Right lung (tissue), 2 donors: ENCODE measurements at regions not wholly inside any gene's neighbourhood (a gene's known extent, or its start where the extent isn't known, plus 50 kb on each side); places are given as distances from the start of the nearest gene placed in this dataset.

Experiments used
- DNase-seq, 2 donors: peaks; one replicate each; pipeline ENCODE4 v3.0.0-alpha.2; 2013

DNA sequence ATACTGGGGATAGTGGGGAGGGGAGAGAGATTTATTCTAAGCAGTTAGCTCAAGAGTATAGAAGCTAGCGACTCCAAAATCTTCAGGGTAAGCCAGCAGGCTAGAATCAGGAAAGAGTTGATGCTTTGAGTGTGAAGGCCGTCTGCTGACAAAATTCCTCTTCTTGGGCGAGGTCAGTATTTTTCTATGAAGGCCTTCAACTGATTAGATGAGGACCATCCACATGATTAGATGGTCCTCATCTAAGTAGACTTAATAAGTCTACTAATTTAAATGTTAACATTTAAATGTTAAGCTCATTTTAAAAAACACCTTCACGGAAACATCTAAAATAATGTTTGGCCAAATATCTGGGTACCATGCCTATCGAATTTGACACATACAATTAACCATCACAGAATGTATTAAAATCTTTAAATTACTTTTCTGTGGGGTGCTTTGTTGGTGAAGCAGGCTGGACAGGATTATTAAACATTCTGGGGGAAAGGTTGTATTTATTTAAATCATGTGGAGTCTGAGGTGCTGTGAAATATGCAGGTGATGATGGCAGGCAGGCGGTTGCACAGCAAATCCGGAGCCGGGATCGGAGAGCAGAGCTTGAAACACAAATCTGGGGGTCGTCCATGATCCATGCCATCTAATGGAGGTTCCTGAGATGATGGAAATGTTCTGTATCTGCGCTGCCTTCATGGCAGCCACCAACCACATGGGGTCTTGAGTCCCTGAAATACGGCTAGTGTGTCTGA lies 49.8 kb upstream of the ADORA2B start:
- no peak for DNase-seq
